ENCODE measurements at regions not wholly inside any gene's neighbourhood (a gene's known extent, or its start where the extent isn't known, plus 50 kb on each side); places are given as distances from the start of the nearest gene placed in this dataset.

GRCh38 chr6:91523511-91523910 lies 936.6 kb upstream of the MAP3K7 start:
- Histone ChIP-seq H3K4me1 (no peaks in the 10 kb centered on the region), H3K27ac (no peak overlapping the region), H3K27me3 (no peaks in the 10 kb centered on the region), H3K4me3 (no peak overlapping the region), H3K9me3 (no peaks in the 10 kb centered on the region), H3K36me3 (no peaks in the 10 kb centered on the region)
- TF ChIP-seq CTCF (IDR thresholded peaks at IDR 0.05): no peak
- DNase-seq: no peak
- intact Hi-C loops (cut with DNase I; ENCODE audit: low total_unique reads): no loop called here

DNA sequence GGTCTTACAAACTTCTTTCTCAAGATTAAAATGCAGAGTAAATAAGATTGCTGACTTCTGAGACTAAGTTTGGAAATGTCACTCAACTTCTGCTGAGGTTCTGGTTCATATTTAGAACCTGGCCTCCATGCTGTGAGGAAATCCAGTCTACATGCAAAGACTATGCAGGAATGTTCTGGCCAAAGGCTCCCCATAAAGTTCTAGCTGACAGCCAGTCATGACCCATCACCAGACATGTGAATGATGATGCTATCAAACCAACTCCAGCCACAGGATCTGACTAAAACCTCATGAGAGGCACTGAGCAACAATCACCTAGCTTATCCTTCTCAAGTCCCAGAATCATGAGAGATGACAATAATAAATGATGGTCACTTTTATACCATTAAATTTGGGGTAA lies 935.1 kb upstream of the MAP3K7 start:
- H3K4me1 ChIP-seq: no peaks in the 10 kb centered on the region
- H3K9me3 ChIP-seq: no peaks in the 10 kb centered on the region
- H3K36me3 ChIP-seq: no peaks in the 10 kb centered on the region
- H3K4me3 ChIP-seq: no peak overlapping the region
- no peak for DNase-seq
- no peak for TF ChIP-seq CTCF (IDR thresholded peaks at IDR 0.05)
- intact Hi-C loops (cut with DNase I; ENCODE audit: low total_unique reads): no loop called here
- H3K27ac ChIP-seq: no peak overlapping the region
- H3K27me3 ChIP-seq: no peaks in the 10 kb centered on the region

DNA sequence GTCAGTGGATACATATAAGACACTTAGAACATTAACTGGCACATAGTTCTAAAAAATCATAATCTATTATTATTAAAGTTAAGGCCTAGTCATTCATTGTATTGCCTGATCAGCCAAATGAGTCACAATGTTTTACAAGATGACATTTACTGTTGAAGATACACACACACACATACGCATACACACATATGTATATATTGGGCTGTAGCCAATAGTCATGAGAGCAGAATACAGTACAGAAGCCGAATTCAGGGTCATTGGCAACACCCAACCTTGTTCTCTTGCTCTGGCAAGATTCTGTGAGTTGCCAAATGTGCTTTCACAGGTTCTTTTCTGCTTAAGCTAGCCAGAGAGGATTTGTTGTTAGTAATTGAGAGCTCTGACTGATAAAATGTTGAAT lies 922.8 kb upstream of the MAP3K7 start:
- intact Hi-C loops (cut with DNase I; ENCODE audit: low total_unique reads): no loop called here
- DNase-seq: no peak
- no peaks in the 10 kb centered on the region for H3K27me3 ChIP-seq
- H3K9me3 ChIP-seq: no peaks in the 10 kb centered on the region
- H3K36me3 ChIP-seq: no peaks in the 10 kb centered on the region
- no peak for TF ChIP-seq CTCF (IDR thresholded peaks at IDR 0.05)
- H3K4me3 ChIP-seq: no peak overlapping the region
- H3K27ac ChIP-seq: no peak overlapping the region
- H3K4me1 ChIP-seq: no peaks in the 10 kb centered on the region

GRCh38 chr6:91509039-91509438 lies 922.2 kb upstream of the MAP3K7 start:
- Histone ChIP-seq H3K4me3 (no peak overlapping the region), H3K9me3 (no peaks in the 10 kb centered on the region), H3K4me1 (no peaks in the 10 kb centered on the region), H3K36me3 (no peaks in the 10 kb centered on the region), H3K27me3 (no peaks in the 10 kb centered on the region), H3K27ac (no peak overlapping the region)
- intact Hi-C loops (cut with DNase I; ENCODE audit: low total_unique reads): no loop called here
- TF ChIP-seq CTCF (IDR thresholded peaks at IDR 0.05): no peak
- no peak for DNase-seq

DNA sequence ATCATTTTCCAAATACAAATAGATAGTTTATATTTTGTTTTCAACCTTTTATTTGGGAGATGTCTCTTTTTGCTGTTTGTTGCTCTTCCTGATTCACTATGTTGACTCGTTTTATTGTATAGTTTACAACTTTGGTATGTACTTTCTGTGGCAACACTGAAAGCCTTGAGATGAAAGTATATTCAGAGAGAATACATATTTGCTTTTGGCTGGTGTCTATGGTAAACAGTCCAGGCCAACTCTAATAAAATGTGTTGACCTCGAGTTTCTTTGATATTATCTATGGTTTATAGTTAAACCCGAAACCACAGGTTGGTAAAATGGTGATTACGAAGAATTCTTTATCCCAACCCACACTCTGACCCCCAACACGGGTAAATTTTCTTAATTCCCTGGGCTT lies 919.6 kb upstream of the MAP3K7 start:
- Histone ChIP-seq H3K36me3 (no peaks in the 10 kb centered on the region), H3K27me3 (no peaks in the 10 kb centered on the region), H3K4me1 (no peaks in the 10 kb centered on the region), H3K4me3 (no peak overlapping the region), H3K9me3 (no peaks in the 10 kb centered on the region), H3K27ac (no peak overlapping the region)
- intact Hi-C loops (cut with DNase I; ENCODE audit: low total_unique reads): no loop called here
- no peak for TF ChIP-seq CTCF (IDR thresholded peaks at IDR 0.05)
- DNase-seq: no peak

GRCh38 chr6:91505199-91505598 lies 918.3 kb upstream of the MAP3K7 start:
- H3K36me3 ChIP-seq: no peaks in the 10 kb centered on the region
- no peak overlapping the region for H3K27ac ChIP-seq
- H3K27me3 ChIP-seq: no peaks in the 10 kb centered on the region
- intact Hi-C loops (cut with DNase I; ENCODE audit: low total_unique reads): no loop called here
- no peaks in the 10 kb centered on the region for H3K4me1 ChIP-seq
- no peak for DNase-seq
- no peak overlapping the region for H3K4me3 ChIP-seq
- no peaks in the 10 kb centered on the region for H3K9me3 ChIP-seq
- no peak for TF ChIP-seq CTCF (IDR thresholded peaks at IDR 0.05)
